Stimulated activated CD8-positive, alpha-beta memory T cell treated with anti-CD3 and anti-CD28 coated beads, Interleukin-4, amount 100 ng/mL, for 24 hours (primary cell): ENCODE measurements at regions not wholly inside any gene's neighbourhood (a gene's known extent, or its start where the extent isn't known, plus 50 kb on each side); places are given as distances from the start of the nearest gene placed in this dataset.

Experiments
- DNase-seq: peaks from one replicate; pipeline ENCODE4 v3.0.0-alpha.2; 2020; ENCODE audit warnings: low read depth

DNA sequence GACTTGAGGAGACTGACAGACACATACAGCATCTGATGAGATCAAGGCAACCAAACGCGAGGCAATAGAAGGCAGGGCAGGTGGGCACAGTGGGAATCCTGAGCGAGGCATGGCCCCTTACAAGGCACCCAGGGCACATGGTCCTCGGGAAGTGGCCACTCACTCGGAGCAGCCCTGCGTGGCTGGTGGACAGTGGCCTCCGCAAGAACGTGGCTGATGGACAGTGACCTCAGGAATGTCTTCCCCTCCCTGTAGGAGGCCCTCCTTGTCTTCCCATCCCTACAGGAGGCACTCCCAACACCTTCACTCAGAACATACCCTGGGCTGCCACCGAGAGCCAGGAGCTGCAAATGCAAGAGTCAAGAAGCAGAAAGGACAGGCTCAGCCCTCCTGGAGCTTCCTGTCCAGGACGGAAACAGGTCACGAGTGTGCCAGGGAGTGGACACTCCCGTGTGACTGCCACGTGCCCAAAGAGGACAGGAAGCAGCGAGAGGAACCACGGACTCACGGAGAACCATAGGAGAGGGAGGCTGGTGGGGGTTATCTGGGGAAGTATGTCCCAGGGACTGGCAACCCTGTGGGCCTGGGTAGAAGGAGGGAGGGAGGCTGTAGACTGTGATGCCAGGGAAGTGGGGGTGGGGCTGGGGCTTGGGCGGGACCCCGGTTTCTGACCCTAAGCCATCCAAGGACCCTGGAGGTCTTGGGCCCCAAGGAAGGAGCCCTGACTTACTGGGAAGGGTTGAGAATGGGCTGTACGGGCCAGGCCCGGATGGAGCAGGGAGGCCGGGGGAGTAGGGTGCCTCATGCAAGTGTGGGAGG is 321.9 kb upstream of the IRX4 start:
- DNase-seq = no peak

DNA sequence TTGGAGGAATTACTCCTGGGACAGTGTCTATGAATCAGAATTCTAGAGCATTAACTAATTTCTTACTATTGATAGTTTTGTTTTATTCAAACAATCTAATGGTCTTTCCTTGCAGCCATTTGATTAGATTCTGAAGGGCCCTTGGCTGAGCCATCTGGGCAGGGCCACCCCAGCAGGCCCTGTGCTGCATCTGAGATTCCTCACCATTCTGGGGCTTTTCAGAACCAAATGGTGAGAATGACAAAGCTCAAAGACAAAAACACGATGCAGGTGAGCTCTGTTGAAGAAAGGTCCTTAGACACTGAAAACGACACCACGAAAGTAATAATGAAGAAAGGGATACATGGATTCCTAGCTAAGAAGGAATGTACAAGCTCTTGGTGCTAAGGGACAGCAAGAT is 321.0 kb upstream of the IRX4 start:
- no peak for DNase-seq

DNA sequence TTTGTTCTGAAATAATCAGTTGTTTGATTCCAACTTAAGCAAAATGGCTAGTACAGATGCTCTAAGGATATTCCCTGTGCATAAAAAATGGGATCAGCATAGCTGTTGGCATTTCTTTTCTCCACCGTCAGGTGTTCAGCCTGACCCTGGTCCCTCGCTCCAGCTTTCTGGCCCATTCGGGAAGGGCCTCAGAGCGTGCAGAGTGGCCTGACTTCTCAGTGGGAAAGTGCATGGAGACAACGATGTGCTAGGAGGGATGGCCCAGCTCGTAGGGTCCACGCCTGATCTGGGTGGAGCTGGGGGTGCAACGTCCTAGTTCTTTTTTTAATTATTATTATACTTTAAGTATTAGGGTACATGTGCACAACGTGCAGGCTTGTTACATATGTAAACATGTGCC is 319.1 kb upstream of the IRX4 start:
- DNase-seq = no peak

DNA sequence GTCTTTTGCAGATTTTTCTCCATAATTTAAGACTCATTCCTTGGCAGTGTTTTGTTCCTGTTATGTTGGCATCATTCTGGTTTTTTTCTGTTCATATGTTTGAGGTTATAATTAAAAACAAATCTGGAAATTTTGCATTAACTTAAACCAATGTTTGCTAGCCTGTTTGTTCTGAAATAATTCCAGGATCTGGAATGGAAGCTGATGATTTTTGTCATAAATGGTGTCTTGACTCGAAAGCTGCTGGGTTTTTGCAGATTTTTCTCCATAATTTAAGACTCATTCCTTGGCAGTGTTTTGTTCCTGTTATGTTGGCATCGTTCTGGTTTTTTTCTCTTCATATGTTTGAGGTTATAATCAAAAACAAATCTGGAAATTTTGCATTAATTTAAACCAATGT is 318.7 kb upstream of the IRX4 start:
- DNase-seq = no peak

DNA sequence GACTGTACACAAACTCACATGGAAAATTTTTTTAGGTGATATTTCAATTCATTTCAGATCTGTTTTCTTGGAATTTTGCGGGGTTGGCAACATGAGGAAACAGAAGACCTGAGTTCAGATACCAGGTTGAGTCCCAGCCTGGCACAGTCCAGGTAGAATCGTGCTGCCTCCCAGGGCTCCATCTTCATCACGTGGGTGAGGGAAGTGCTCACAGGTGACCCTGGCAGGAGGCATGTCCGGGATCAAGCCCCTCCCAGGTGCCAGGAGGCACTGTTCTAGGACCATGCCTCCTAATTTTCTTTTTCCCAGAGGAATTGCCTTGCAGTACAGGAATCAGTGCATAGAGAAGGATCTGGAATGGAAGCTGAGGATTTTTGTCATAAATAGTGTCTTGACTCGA is 318.3 kb upstream of the IRX4 start:
- DNase-seq = no peak

DNA sequence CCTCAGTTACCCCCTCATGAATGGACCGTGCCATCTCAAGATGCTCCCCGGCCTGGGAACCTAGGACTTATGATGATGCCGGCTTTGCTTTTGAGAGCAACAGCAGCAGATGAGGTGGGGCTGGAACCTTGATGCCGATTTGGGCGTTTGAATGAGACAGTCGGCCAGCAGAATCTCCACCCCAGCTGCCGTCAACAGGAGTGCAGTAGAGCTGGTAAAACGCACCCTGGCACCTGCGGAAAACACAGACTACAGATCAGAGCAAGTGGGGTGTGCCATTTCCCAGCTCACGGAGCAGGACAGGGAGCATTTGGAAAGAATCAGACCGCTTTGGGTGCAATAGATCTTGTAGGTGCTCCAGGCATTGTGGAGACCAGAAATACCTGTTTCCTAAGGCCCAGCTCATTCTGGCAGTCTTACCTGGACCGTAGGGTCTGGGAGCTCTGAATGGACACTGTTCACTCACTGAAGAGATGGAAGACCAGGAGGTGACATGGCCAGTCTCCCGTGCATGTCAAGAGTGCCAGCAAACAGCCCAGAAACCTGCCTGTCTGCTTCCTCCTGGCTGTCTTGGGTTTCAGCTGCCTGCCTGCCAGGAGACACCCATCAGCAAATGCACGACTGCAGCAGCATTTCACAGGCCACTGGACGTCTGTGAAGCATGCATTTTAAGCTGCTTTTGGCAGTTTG is 317.7 kb upstream of the IRX4 start:
- DNase-seq = no peak

DNA sequence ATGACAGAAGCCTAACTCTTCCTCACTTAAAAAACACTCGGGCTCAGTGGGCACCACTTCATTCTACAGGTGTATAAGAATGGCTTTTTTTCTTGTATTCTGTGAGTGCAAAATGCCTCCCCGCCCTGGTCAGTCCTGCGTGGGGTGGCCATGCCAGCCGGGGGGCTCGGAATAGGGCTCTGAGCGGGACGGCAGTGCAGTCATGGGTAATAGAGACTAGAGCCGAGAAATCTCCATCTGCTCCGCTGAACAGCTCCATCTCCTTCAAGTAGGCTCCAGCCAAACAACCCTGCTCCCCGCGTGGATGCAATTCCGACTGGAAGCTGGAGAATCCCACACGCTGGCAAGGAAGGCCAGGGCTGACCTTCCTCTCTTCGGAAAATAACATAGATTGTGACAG is 317.0 kb upstream of the IRX4 start:
- no peak for DNase-seq

DNA sequence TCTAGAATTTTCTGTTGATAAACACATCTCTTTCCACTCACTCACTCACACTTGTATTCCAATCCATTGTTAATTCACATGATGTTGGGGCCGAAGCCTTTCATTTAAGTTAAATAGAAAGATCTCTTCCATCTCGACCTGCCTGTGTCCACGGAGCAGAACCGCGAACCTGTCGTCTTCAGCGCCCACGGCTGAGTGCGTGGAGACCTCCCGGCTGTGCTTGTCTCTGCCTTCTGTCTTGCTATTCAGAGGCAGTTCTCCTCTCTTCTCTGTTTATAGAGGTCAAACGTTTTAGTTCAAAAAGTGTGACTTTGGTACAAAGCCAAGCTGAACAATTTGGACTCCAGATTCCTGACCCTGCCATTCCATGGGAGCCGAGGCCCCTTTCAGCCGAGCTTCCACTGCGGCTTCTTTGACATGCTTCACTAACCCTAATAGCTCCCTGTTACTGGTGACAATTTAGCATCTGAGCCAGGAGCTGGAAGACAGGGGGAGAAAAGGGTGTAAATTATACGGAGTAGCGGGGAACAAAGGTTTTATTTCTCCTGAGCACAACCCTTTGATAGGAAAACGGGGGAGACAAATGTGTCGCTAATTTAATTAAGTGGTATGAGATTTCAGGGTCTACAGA is 314.4 kb upstream of the IRX4 start:
- DNase-seq = no peak

DNA sequence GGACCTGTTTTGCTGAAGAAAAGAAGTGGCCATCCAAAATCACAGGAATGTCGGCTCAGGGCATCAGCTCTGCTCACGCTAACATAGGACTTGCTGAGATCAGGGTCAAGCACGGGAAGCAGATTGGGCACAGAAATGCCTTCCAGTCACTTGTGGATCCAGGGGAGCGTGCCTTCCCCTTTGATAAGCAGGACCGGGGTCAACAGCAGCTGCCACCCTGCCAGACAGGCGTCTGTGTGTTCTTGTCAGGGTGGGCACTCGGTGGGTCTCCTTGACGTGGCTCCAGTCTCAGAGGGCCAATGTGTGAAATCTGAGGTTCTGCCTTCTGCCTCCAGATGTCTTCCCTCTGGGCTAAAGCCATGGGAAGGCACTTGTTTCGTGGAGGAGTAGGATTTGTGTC is 313.7 kb upstream of the IRX4 start:
- no peak for DNase-seq

DNA sequence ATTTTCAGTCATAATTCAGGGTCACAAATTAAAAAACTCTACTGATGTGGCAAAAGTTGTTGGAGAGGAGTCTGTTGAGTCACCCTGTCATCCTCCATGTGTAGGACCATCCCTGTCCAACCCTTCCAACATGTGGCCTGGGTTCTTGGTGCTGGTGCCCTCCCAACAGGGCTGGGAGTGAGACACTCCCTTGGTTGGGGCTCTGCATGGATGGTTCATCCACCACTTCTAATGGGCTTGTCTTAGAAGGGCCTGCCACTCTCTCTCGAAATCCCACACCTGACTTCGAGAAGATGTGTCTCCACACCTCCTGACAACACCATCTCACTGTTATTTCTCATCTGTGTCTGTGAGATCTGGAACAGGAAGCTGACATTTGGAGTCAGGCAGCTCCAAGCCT is 312.2 kb upstream of the IRX4 start:
- no peak for DNase-seq

DNA sequence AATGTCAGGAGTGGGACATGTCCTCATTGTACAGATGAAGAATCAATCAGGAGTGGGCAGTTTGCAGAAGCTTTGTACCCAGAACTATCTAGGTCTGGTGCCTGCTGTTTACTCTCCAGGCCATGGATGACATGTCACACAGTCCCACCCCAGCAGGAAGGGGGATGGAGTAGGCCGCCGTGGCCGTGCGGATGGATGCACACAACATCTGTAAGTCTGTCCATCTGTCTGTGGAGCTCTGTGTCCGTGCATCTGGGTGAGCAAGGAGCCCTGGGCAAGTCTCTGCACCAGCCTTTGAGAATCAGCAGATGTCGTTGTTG is 311.5 kb upstream of the IRX4 start:
- DNase-seq = no peak

DNA sequence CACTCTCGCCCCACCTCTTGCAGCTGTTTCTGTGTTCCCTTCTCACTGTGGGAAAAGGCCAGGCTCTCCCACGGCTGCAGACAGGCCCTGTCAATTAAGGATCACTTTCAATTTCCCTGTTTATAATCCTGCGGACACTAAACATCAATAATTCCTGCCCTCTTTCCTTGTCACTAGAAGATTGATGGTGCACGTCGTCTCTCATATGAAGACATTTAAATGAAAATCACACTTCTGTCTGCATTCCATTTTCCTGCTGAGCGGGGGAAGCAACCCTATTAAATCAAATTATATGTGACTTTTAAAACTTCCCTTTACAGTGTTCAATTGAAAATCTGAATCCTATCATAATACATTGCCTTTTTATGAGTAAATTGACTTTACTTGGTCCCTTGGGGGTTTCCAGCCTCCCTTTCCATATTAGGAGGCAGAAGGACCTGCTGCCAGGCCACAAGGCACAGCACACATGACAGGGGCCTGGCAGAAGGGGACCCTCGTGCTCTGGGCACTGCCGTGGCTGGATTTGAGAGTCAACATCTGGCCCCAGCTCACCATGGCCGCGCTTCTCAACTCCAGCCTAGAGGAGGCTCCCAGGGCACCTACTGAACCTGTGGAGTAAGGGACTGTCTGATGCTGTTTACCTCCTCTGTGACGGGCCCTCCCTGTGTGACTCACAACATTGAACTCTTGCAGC is 311.0 kb upstream of the IRX4 start:
- no peak for DNase-seq

DNA sequence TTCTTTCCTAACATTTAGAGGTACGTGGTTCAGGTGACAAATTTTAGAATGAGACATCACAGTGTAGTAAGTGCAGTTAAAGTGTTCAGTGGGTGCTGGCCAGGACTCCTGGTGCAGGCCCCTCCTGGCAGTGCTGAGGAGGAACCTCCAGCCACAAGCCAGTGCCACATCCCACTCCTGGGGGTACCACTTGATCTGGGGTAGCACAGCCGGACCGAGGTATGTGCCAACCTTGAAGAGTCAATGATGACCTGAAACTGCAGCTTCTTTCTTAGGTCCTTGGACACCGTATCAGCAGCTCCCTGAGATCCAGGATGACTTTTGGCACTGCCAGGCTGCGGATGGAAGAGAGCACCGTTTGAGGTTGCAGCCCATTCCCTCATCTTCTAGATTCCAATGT is 310.4 kb upstream of the IRX4 start:
- DNase-seq = no peak

DNA sequence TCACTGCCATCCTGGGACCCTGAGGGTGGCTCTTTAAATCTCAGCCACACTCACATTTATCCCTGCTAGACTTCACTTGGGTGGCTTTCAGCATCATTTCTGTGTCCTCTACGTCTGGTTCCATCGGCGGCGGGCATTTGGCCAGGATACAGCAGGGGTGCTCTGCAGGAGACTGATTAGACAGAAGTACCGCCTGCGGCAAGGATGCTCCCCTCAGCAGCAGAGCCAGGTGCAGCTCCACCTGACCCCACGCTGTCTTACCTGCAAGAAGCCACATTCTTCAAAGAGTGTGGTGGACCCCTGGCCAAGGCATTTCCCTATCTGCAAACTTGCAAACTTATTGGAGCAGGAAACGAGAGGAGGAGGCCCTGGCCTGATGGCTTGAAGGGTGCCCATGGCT is 309.8 kb upstream of the IRX4 start:
- no peak for DNase-seq

DNA sequence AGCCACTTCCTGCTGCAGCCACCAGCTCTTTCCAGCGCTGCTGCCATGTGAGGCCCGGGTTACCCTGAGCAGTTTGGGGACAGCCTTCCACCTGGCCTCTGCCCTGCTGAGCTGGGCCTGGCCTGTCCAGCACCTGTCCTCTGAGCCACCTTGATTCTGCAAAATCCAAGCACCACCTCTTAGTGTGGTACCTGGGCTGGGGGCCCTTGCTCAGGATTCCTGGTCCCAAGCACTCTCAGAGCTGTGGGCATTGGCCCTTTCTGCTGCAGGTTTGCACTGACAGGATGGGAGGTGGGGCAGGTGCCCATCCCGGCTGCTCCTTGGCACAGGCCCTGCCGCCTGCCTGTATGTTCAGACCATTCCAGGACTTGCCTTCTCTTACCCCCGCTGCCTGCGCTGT is 309.2 kb upstream of the IRX4 start:
- no peak for DNase-seq

DNA sequence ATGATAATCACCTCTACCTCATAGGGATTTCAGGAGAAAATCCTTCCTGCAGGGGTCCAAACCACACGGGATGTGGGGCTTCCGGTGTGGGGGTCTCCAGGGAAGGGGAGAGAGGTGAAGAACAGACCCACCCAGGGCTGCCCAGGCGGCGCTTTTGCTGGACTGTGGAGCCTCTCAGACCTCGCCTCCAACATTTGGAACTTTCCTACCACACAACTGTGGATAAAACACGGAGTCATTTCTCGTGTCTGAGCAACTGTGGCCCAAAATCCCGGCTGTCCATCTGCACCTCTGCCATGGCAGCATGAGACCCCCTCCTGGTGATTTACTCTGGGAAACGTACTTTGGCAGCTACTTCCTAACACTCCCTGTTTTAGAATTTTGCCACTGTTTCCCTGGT is 307.8 kb upstream of the IRX4 start:
- DNase-seq = no peak

DNA sequence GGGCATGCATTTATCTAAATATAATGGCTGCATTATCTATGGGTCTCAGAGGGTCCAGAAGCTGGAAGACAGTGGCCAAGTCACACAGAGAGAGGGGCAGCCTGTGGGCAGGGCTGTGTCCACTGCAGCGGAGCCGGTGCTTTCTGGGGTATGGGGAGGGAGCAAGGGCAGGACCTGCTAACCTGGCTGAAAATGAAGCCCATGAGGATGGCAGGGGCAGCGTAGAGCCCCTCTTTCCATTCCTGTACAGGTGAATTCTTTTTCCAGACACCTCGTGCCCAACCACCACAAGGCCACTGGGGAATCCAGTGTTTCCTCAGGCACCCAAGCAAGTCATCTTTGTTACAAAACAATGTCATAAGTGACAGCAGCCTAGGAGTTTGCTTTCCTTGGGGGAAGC is 305.9 kb upstream of the IRX4 start:
- DNase-seq = no peak

DNA sequence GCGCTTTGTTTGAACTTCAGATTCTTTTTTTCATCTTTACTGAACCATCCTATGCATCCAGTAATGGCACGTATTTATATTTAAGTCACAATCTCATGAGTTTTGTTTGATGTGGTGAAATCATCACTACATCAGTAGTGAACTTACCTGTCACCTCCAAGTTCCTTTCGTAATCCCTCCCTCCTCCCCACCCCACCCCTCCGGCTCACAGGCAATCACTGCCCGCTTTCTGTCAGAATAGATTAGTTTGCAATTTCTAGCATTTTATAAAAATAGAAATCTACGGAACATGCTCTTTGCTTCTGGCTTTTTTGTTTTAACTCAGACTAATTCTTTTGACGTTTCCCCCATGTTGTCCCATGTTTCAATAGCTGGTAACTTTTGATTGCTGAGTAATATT is 305.4 kb upstream of the IRX4 start:
- no peak for DNase-seq

DNA sequence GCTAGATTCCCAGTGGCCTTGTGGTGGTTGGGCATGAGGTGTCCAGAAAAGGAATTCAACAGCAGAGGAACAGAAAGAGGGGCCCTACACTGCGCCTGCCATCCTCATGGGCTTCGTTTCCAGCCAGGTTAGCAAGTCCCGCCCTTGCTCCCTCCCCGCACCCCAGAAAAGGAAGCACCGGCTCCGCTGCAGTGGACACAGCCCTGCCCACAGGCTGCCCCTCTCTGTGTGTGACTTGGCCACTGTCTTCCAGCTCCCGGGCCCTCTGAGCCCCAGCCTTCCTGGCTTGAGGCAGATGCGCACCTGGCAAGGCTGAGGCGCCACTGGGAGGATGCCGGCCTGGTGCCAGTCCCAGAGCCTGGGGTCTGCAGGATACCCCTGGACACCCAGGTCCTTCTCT is 305.0 kb upstream of the IRX4 start:
- no peak for DNase-seq

DNA sequence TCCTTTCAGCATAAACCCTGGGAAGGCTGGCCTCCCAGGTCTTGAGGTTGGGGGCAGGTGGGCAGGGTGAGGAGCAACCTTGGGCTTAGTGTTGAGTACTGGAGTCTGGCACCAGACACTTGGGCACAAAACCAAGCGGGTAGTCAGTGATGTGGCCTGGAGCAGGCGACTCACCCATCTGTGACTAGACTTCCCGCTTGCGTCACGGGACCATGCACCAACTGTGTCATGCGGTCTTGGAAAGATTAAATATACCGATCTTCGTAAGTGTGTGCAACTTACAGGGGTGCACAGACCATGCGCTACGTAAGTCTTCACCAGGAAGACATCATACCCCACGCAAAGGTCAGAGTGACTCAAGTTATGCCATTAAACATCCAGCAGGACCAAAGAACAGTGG is 304.4 kb upstream of the IRX4 start:
- no peak for DNase-seq

DNA sequence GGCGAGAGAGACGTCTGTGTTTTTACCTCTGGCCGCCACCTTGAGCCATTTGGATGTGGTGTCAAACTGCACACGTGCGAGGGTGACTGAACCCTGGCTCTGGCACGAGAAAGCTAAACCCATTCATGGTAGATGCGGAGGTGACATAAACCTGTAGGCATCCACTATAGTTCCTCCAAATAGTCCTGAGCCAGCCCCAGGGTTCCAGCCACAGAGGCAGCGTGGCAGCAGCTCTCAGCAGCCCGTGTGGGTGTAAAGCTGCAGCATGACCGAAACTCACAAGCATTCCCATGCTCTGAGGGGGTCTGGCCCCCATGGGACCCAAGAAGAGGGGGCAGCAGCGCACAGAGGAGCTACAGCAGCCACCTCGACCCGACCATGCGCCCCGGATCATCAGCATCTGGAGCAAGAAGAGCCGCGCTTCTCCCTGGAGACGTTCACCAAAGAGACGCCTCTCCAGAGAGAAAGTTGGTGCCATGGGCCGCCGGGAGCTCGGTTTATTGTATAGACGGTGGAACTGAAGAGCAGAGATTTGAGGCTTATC is 303.8 kb upstream of the IRX4 start:
- DNase-seq = no peak

DNA sequence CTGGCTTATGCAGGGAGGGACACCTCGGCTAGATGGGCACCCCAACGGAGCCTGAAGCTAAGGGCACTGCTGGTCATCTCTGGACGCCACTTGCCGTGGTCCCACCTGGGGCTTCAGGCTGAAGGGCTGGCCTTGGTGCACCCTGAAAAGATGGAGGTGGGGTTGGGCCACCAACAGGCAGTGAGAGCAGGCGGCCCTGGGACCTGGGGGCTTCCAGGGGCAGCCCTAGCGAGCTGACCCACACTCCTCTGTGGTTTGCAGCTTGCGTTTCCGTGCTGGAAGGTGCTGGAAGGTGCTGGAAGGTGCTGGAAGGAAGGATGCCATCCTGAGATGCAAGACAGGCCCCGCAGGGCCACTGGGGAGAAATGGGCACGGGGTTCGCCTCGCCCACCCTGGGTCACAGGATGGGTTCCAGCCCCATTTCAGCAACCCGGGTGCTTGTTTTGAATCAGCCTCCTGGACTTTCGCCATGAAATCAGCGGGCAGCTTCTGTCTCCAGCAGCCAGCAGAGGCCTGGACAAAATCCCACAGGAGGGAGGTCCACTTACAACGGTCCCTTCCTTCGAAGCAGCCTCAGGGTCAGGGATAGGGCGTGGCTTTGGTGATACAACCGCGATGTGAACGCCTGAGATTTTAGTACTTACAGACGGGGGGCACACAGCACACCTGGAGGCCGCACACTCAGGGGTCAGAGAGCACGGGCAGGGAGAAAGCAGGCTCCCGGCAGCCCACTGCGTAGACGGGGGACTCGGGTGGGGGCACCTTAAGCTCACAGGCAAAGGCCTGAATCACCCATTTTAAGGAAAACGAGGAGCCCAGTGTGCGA is 303.1 kb upstream of the IRX4 start:
- DNase-seq = no peak
